ENCODE measurements at regions not wholly inside any gene's neighbourhood (a gene's known extent, or its start where the extent isn't known, plus 50 kb on each side); places are given as distances from the start of the nearest gene placed in this dataset.

- TF ChIP-seq TRIM25 (IDR thresholded peaks at IDR 0.05; ENCODE audit: borderline replicate concordance) = no peak
- no peak for TF ChIP-seq HDAC6 (IDR thresholded peaks at IDR 0.05; ENCODE audit: low read depth, low read length)
- no peak for TF ChIP-seq ZNF740 (CRISPR knock-in tag; IDR thresholded peaks at IDR 0.05)
- no peak for TF ChIP-seq ZNF740 (tag; IDR thresholded peaks at IDR 0.05)
- no peak for TF ChIP-seq KLF16 (IDR thresholded peaks at IDR 0.05)
- no peak for TF ChIP-seq ATF6 (CRISPR knock-in tag; IDR thresholded peaks at IDR 0.05)
- TF ChIP-seq SUPT5H (IDR thresholded peaks at IDR 0.05) = no peak
- no peak for TF ChIP-seq NKRF (IDR thresholded peaks at IDR 0.05; ENCODE audit: borderline replicate concordance)
- TF ChIP-seq FOXP1 (CRISPR knock-in tag; IDR thresholded peaks at IDR 0.05) = no peak
- TF ChIP-seq RHOXF2B (CRISPR knock-in tag; conservative IDR thresholded peaks at IDR 0.05) = no peak
- TF ChIP-seq STAT5B (CRISPR knock-in tag; IDR thresholded peaks at IDR 0.05) = no peak
- no peak for TF ChIP-seq CXXC5 (CRISPR knock-in tag; IDR thresholded peaks at IDR 0.05)
- no peak for TF ChIP-seq E2F3 (CRISPR knock-in tag; IDR thresholded peaks at IDR 0.05)
- TF ChIP-seq CGGBP1 (CRISPR knock-in tag; IDR thresholded peaks at IDR 0.05) = no peak
- TF ChIP-seq CTCF (IDR thresholded peaks at IDR 0.05 in 2 of 3, conservative IDR thresholded peaks at IDR 0.05 in 1 of 3; ENCODE audit: insufficient read depth in 2 of 3, low read depth in 1 of 3, low read length in 3 of 3) = no peak
- TF ChIP-seq ZNF134 (CRISPR knock-in tag; conservative IDR thresholded peaks at IDR 0.05) = no peak
- no peak for TF ChIP-seq STAT5A (IDR thresholded peaks at IDR 0.05; ENCODE audit: borderline replicate concordance, low read length)
- no peak for TF ChIP-seq JUND (IDR thresholded peaks at IDR 0.05; ENCODE audit: borderline replicate concordance, low read depth, low read length)
- no peak for TF ChIP-seq JUND (tag; IDR thresholded peaks at IDR 0.05; ENCODE audit: borderline replicate concordance, low read depth, low read length)
Measured at GRCh38 chr6:111942561-111942960, 69.3 kb upstream of the FYN start (continued).

Measured in K562 (cell line).